ENCODE measurements at regions not wholly inside any gene's neighbourhood (a gene's known extent, or its start where the extent isn't known, plus 50 kb on each side); places are given as distances from the start of the nearest gene placed in this dataset.

DNA sequence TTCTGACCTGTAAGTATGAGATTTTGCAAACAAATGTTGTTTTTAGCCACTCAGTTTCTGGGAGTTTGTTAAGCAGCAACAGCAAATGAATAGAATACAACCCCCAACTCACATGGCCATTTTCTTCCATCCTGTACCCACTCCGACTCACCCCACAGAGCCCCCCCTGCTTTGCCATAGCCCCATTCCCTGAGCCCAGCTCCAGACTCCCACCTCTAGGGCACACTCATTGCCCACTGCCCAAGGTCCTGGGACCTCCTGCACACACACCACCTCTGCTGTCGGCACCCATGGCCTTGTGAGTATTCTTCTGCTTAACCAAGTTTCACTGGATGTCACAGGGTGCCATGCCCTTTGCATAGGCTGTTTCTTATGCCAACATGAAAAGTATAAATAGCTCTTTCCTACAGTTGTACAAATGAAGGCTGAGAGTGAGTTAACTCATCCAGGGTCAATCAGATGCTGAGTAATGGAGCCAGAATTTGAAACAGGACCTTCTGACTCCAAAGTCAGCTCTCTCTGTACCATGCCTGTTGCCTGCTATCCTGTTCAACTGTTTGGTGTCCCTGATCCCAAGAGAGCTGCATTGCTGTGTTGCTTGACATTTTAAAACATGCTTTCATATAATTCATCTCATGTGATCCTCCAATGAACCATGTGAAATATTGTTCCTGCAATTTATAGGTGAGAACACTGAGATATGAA lies 367.8 kb upstream of the ZMIZ1 start:
- no peak overlapping the region for H3K4me3 Mint-ChIP-seq
- intact Hi-C loops (cut with micrococcal nuclease), result no loop called here
- H3K9me3 ChIP-seq (ENCODE audit: control extremely low read depth in 1 of 3, control insufficient read depth in 2 of 3, insufficient read depth in 1 of 3, low read length in 2 of 3), result no peaks in the 10 kb centered on the region
- peaks cover 2% of the 10 kb centered on the region for H3K9me3 Mint-ChIP-seq (ENCODE audit: insufficient read depth)
- H3K4me1 ChIP-seq (ENCODE audit: control insufficient read depth in 2 of 2, insufficient read depth in 2 of 2, low read length in 2 of 2), result no peaks in the 10 kb centered on the region
- ATAC-seq (ENCODE audit: low read depth), result no peak
- no peaks in the 10 kb centered on the region for H3K4me1 Mint-ChIP-seq
- WGBS (ENCODE audit: insufficient coverage), result 96% methylated on average over 2 of the region's 2 CpGs
- H3K36me3 ChIP-seq (replicated peaks in 1 of 2; ENCODE audit: control extremely low read depth in 1 of 2, control insufficient read depth in 1 of 2, extremely low read depth in 1 of 2, insufficient read depth in 2 of 2, low read length in 1 of 2), result no peaks in the 10 kb centered on the region
- H3K9ac ChIP-seq (ENCODE audit: low read length), result no peak overlapping the region
- no peak overlapping the region for H3K27ac ChIP-seq (ENCODE audit: low read length in 2 of 2)
- CTCF ChIA-PET, result no interaction called here
- H3K27me3 Mint-ChIP-seq, result peaks cover 20% of the 10 kb centered on the region
- peaks cover 0 to 2% (median 0%) of the 10 kb centered on the region in 4 experiments for H3K27me3 ChIP-seq (replicated peaks in 1 of 4; ENCODE audit: control extremely low read depth in 1 of 4, control insufficient read depth in 3 of 4, insufficient read depth in 4 of 4, low read length in 3 of 4)
- DNase-seq, result no peak
- POLR2A ChIA-PET, result no interaction called here
- H3K79me2 ChIP-seq (ENCODE audit: control insufficient read depth, insufficient read depth, low read length), result no peaks in the 10 kb centered on the region
- no peak overlapping the region for H3K4me3 ChIP-seq (ENCODE audit: control extremely low read depth in 1 of 5, extremely low read depth in 1 of 5, insufficient read depth in 1 of 5, low read depth in 2 of 5, low read length in 4 of 5)
- no peak overlapping the region for H3K27ac Mint-ChIP-seq
- H2AFZ ChIP-seq (ENCODE audit: insufficient read depth, low read depth, low read length, poor library complexity, severe bottlenecking), result no peak overlapping the region
- TF ChIP-seq, protein P1, sequence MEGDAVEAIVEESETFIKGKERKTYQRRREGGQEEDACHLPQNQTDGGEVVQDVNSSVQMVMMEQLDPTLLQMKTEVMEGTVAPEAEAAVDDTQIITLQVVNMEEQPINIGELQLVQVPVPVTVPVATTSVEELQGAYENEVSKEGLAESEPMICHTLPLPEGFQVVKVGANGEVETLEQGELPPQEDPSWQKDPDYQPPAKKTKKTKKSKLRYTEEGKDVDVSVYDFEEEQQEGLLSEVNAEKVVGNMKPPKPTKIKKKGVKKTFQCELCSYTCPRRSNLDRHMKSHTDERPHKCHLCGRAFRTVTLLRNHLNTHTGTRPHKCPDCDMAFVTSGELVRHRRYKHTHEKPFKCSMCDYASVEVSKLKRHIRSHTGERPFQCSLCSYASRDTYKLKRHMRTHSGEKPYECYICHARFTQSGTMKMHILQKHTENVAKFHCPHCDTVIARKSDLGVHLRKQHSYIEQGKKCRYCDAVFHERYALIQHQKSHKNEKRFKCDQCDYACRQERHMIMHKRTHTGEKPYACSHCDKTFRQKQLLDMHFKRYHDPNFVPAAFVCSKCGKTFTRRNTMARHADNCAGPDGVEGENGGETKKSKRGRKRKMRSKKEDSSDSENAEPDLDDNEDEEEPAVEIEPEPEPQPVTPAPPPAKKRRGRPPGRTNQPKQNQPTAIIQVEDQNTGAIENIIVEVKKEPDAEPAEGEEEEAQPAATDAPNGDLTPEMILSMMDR (IDR thresholded peaks at IDR 0.05), result no peak
- TF ChIP-seq EZH2 (IDR thresholded peaks at IDR 0.05; ENCODE audit: borderline replicate concordance, insufficient read depth, low read depth, low read length, poor library complexity, severe bottlenecking), result no peak
- no peaks in the 10 kb centered on the region for H4K20me1 ChIP-seq (ENCODE audit: control insufficient read depth, insufficient read depth, low read length, poor library complexity, severe bottlenecking)
- no peak overlapping the region for H3K4me2 ChIP-seq (replicated peaks; ENCODE audit: low read depth, low read length, poor library complexity, severe bottlenecking)

DNA sequence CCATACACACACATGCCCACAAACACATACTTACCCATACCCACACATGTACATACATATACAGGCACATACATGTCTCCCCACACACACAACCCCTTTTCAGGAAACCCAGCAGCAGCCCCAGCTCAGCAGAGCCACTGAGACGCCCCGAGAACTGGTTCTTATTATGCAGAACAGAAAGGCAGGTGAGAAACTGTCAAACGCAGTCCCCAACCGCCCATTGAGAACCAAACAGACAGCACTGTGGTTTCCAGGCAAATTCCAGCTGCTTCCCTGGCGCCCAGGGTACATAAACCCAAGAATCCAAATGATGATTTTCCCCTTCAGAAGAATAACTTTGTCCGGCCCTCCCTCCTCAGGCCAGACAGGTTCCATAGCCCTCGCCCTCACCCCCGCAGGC lies 366.6 kb upstream of the ZMIZ1 start:
- 73% methylated on average over 8 of the region's 8 CpGs for WGBS (ENCODE audit: insufficient coverage)
- H3K4me3 Mint-ChIP-seq, result no peak overlapping the region
- Histone ChIP-seq H3K4me2 (replicated peaks; ENCODE audit: low read depth, low read length, poor library complexity, severe bottlenecking) (no peak overlapping the region), H3K36me3 (replicated peaks in 1 of 2; ENCODE audit: control extremely low read depth in 1 of 2, control insufficient read depth in 1 of 2, extremely low read depth in 1 of 2, insufficient read depth in 2 of 2, low read length in 1 of 2) (no peaks in the 10 kb centered on the region), H3K9me3 (ENCODE audit: control extremely low read depth in 1 of 3, control insufficient read depth in 2 of 3, insufficient read depth in 1 of 3, low read length in 2 of 3) (no peaks in the 10 kb centered on the region), H2AFZ (ENCODE audit: insufficient read depth, low read depth, low read length, poor library complexity, severe bottlenecking) (no peak overlapping the region), H3K4me1 (ENCODE audit: control insufficient read depth in 2 of 2, insufficient read depth in 2 of 2, low read length in 2 of 2) (no peaks in the 10 kb centered on the region), H3K9ac (ENCODE audit: low read length) (no peak overlapping the region), H3K4me3 (ENCODE audit: control extremely low read depth in 1 of 5, extremely low read depth in 1 of 5, insufficient read depth in 1 of 5, low read depth in 2 of 5, low read length in 4 of 5) (no peak overlapping the region), H3K27me3 (replicated peaks in 1 of 4; ENCODE audit: control extremely low read depth in 1 of 4, control insufficient read depth in 3 of 4, insufficient read depth in 4 of 4, low read length in 3 of 4) (peaks cover 0 to 2% (median 0%) of the 10 kb centered on the region in 4 experiments), H3K27ac (ENCODE audit: low read length in 2 of 2) (no peak overlapping the region), H4K20me1 (ENCODE audit: control insufficient read depth, insufficient read depth, low read length, poor library complexity, severe bottlenecking) (no peaks in the 10 kb centered on the region), H3K79me2 (ENCODE audit: control insufficient read depth, insufficient read depth, low read length) (no peaks in the 10 kb centered on the region)
- DNase-seq (no peak), ATAC-seq (ENCODE audit: low read depth) (no peak)
- POLR2A ChIA-PET, result no interaction called here
- intact Hi-C loops (cut with micrococcal nuclease), result no loop called here
- H3K9me3 Mint-ChIP-seq (ENCODE audit: insufficient read depth), result peaks cover 2% of the 10 kb centered on the region
- TF ChIP-seq EZH2 (IDR thresholded peaks at IDR 0.05; ENCODE audit: borderline replicate concordance, insufficient read depth, low read depth, low read length, poor library complexity, severe bottlenecking), result no peak
- TF ChIP-seq, protein P1 (IDR thresholded peaks at IDR 0.05), result no peak
- no peaks in the 10 kb centered on the region for H3K4me1 Mint-ChIP-seq
- H3K27me3 Mint-ChIP-seq, result peaks cover 25% of the 10 kb centered on the region
- no peak overlapping the region for H3K27ac Mint-ChIP-seq
- CTCF ChIA-PET, result no interaction called here
